ENCODE measurements at regions not wholly inside any gene's neighbourhood (a gene's known extent, or its start where the extent isn't known, plus 50 kb on each side); places are given as distances from the start of the nearest gene placed in this dataset.

GRCh38 chr1:105436589-105437259, 1619.8 kb upstream of the PRMT6 start:
- Histone ChIP-seq H3K4me2 (ENCODE audit: insufficient read depth, low read length) (no peak overlapping the region), H3K9me3 (ENCODE audit: insufficient read depth, low read length, severe bottlenecking) (peaks cover 12% of the 10 kb centered on the region), H3K9ac (ENCODE audit: low read depth, low read length) (no peak overlapping the region), H4K20me1 (ENCODE audit: insufficient read depth, low read length) (no peaks in the 10 kb centered on the region), H3K4me1 (ENCODE audit: insufficient read depth, low read length) (no peaks in the 10 kb centered on the region), H3K27ac (ENCODE audit: low read length) (no peak overlapping the region), H3K4me3 (ENCODE audit: low read depth in 1 of 2, low read length in 2 of 2) (no peak overlapping the region), H3K27me3 (ENCODE audit: insufficient read depth, low read length, poor library complexity) (no peaks in the 10 kb centered on the region), H2AFZ (ENCODE audit: low read depth, low read length) (no peak overlapping the region), H3K36me3 (ENCODE audit: insufficient read depth, low read length) (no peaks in the 10 kb centered on the region), H3K79me2 (ENCODE audit: insufficient read depth, low read length) (no peaks in the 10 kb centered on the region)
- TF ChIP-seq, protein P1, sequence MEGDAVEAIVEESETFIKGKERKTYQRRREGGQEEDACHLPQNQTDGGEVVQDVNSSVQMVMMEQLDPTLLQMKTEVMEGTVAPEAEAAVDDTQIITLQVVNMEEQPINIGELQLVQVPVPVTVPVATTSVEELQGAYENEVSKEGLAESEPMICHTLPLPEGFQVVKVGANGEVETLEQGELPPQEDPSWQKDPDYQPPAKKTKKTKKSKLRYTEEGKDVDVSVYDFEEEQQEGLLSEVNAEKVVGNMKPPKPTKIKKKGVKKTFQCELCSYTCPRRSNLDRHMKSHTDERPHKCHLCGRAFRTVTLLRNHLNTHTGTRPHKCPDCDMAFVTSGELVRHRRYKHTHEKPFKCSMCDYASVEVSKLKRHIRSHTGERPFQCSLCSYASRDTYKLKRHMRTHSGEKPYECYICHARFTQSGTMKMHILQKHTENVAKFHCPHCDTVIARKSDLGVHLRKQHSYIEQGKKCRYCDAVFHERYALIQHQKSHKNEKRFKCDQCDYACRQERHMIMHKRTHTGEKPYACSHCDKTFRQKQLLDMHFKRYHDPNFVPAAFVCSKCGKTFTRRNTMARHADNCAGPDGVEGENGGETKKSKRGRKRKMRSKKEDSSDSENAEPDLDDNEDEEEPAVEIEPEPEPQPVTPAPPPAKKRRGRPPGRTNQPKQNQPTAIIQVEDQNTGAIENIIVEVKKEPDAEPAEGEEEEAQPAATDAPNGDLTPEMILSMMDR (IDR thresholded peaks at IDR 0.05; ENCODE audit: borderline replicate concordance, extremely low read depth, low read length, poor library complexity, severe bottlenecking), result no peak
- no peak for TF ChIP-seq EZH2 (IDR thresholded peaks at IDR 0.05; ENCODE audit: borderline replicate concordance, low read depth, low read length, severe bottlenecking)
- no peak for DNase-seq
- ATAC-seq (ENCODE audit: insufficient read depth, low read depth), result no peak

GRCh38 chr1:105437847-105438246, 1618.6 kb upstream of the PRMT6 start:
- Histone ChIP-seq H3K36me3 (ENCODE audit: insufficient read depth, low read length) (no peaks in the 10 kb centered on the region), H3K9me3 (ENCODE audit: insufficient read depth, low read length, severe bottlenecking) (peaks cover 12% of the 10 kb centered on the region), H2AFZ (ENCODE audit: low read depth, low read length) (no peak overlapping the region), H3K4me3 (ENCODE audit: low read depth in 1 of 2, low read length in 2 of 2) (no peak overlapping the region), H3K27me3 (ENCODE audit: insufficient read depth, low read length, poor library complexity) (no peaks in the 10 kb centered on the region), H3K79me2 (ENCODE audit: insufficient read depth, low read length) (no peaks in the 10 kb centered on the region), H4K20me1 (ENCODE audit: insufficient read depth, low read length) (no peaks in the 10 kb centered on the region), H3K4me2 (ENCODE audit: insufficient read depth, low read length) (no peak overlapping the region), H3K9ac (ENCODE audit: low read depth, low read length) (no peak overlapping the region), H3K27ac (ENCODE audit: low read length) (no peak overlapping the region), H3K4me1 (ENCODE audit: insufficient read depth, low read length) (no peaks in the 10 kb centered on the region)
- TF ChIP-seq, protein P1 (IDR thresholded peaks at IDR 0.05; ENCODE audit: borderline replicate concordance, extremely low read depth, low read length, poor library complexity, severe bottlenecking), result no peak
- TF ChIP-seq EZH2 (IDR thresholded peaks at IDR 0.05; ENCODE audit: borderline replicate concordance, low read depth, low read length, severe bottlenecking), result no peak
- ATAC-seq (ENCODE audit: insufficient read depth, low read depth) (no peak), DNase-seq (no peak)

DNA sequence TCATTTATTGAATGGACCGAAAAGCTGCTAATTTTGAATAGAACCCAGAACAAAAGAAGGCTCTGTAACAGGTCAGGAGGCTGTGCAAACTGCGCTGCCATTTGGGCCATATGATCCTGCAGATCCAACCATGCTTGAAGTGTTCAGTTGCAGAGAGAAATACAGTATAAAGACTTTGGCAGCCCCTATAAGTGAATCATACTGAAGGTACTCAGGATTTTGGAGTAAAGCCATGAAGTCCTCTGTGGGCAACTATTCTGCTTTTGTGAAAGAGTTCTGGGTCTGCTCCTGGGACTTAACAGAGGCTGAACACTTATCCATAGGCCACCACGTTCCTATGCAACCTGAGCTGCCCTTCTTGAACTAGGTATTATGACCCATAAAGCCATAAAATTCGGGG, 1613.6 kb upstream of the PRMT6 start:
- no peaks in the 10 kb centered on the region for H3K4me1 ChIP-seq (ENCODE audit: insufficient read depth, low read length)
- peaks cover under 1% of the 10 kb centered on the region for H3K9me3 ChIP-seq (ENCODE audit: insufficient read depth, low read length, severe bottlenecking)
- no peak for DNase-seq
- H3K27ac ChIP-seq (ENCODE audit: low read length), result no peak overlapping the region
- H3K4me3 ChIP-seq (ENCODE audit: low read depth in 1 of 2, low read length in 2 of 2), result no peak overlapping the region
- no peak for ATAC-seq (ENCODE audit: insufficient read depth, low read depth)
- no peak overlapping the region for H2AFZ ChIP-seq (ENCODE audit: low read depth, low read length)
- no peak overlapping the region for H3K9ac ChIP-seq (ENCODE audit: low read depth, low read length)
- no peaks in the 10 kb centered on the region for H3K36me3 ChIP-seq (ENCODE audit: insufficient read depth, low read length)
- H3K27me3 ChIP-seq (ENCODE audit: insufficient read depth, low read length, poor library complexity), result no peaks in the 10 kb centered on the region
- H4K20me1 ChIP-seq (ENCODE audit: insufficient read depth, low read length), result no peaks in the 10 kb centered on the region
- H3K4me2 ChIP-seq (ENCODE audit: insufficient read depth, low read length), result no peak overlapping the region
- H3K79me2 ChIP-seq (ENCODE audit: insufficient read depth, low read length), result no peaks in the 10 kb centered on the region
- TF ChIP-seq, protein P1 (IDR thresholded peaks at IDR 0.05; ENCODE audit: borderline replicate concordance, extremely low read depth, low read length, poor library complexity, severe bottlenecking), result no peak
- no peak for TF ChIP-seq EZH2 (IDR thresholded peaks at IDR 0.05; ENCODE audit: borderline replicate concordance, low read depth, low read length, severe bottlenecking)
